CD4-positive, alpha-beta T cell treated with Interleukin-6 at 100 ng/mL for 8 hours (primary cell): ENCODE measurements at regions not wholly inside any gene's neighbourhood (a gene's known extent, or its start where the extent isn't known, plus 50 kb on each side); places are given as distances from the start of the nearest gene placed in this dataset.

Experiments used
- DNase-seq: peaks from one replicate; pipeline ENCODE4 v3.0.0-alpha.2; 2020; ENCODE audit warnings: mixed read lengths, low spot score

DNA sequence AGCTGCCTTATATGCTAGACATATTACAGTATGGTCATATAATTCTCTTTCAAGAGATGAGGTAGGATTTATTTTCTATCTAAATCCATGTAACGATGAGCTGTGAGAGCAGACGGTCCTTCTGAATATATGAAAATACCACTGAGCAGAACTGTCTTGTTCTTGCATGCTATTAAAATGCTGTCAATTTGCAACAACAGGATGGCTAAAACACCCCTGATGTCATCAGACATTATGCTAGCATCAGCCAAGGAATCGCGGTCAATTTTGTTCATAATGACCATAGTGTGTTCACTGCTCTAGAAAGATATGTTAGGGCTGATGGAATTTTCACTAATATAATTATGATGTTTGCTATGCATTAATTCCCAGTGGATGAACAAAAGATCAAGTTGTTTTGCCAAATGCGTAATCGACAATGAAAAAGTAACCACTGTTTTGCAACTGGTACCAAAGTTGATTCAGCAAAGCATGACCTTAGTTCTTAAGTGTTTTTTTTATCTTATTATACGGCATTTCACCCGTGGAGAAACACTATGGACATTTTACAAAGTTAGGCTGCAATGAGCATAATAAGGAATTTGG, 765.4 kb upstream of the NR2F2 start:
- DNase-seq, result no peak

DNA sequence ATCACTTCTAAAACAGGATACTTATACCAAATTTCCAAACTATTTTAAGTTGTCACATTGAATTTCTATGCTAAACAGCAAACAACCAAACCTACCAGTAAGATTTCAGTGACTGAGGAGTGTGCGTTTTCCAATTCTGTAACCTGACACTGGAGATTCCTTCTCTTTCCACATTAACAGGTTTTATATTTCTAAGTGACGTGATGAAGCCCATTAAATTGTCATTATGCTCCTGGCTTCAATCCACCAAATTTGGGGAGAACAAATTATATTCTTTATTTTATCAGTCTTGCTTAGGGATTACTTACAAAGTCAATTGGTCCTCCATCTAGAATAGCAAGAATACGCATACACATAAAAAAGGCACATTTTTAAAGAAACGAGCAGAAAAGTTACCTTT, 764.8 kb upstream of the NR2F2 start:
- no peak for DNase-seq

GRCh38 chr15:95567686-95568085, 762.8 kb upstream of the NR2F2 start:
- no peak for DNase-seq

DNA sequence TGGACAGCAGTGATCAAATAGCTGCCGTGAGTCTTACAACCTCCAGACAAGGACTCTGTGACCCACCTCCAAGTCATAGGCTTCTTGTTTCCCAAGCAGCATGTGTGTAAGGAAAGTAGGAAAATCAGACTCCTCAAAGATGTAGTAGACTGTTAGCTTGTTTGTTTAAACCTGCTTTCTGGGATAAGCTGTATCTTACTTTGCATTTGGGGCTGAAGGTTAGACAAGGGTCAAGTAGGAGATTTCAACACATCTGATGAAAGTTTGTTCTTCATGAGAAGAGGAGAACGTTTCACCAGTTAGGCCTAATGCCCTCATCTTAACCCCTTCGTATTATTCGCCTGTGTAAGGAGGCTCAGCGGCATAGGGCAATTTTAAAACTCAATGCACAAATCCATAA, 756.4 kb upstream of the NR2F2 start:
- DNase-seq, result no peak

GRCh38 chr15:95577927-95578326, 752.6 kb upstream of the NR2F2 start:
- DNase-seq, result no peak

- no peak for DNase-seq
Observed at GRCh38 chr15:95580121-95580520, 750.4 kb upstream of the NR2F2 start.

GRCh38 chr15:95581595-95581994, 748.9 kb upstream of the NR2F2 start:
- no peak for DNase-seq

GRCh38 chr15:95584088-95584487, 746.4 kb upstream of the NR2F2 start:
- DNase-seq, result no peak

- no peak for DNase-seq
Observed at GRCh38 chr15:95588056-95588455, 742.4 kb upstream of the NR2F2 start.

- no peak for DNase-seq
Observed at GRCh38 chr15:95590533-95591044, 739.9 kb upstream of the NR2F2 start.

GRCh38 chr15:95591270-95591669, 739.2 kb upstream of the NR2F2 start:
- no peak for DNase-seq

DNA sequence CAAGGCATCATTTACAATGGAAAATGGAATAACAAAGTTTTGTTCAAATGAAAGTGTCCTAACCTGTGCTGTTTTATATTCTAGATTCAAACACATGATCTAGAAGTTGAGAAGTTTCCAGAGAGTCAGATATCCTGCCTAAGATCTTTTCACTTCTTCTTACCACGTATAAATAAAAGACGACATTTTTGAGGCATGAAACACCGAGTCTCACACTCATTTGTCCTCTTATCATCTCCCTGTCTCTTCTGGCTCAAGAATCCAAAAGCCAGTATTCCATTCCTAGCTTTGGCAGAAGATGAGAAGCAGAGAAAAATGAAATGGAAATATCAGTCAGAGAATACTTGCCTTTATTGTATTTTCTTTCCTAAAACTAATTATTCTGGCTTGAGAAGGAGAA, 738.6 kb upstream of the NR2F2 start:
- DNase-seq, result no peak

GRCh38 chr15:95594496-95594895, 736.0 kb upstream of the NR2F2 start:
- no peak for DNase-seq

- DNase-seq, result no peak
Observed at GRCh38 chr15:95595759-95596158, 734.7 kb upstream of the NR2F2 start.

DNA sequence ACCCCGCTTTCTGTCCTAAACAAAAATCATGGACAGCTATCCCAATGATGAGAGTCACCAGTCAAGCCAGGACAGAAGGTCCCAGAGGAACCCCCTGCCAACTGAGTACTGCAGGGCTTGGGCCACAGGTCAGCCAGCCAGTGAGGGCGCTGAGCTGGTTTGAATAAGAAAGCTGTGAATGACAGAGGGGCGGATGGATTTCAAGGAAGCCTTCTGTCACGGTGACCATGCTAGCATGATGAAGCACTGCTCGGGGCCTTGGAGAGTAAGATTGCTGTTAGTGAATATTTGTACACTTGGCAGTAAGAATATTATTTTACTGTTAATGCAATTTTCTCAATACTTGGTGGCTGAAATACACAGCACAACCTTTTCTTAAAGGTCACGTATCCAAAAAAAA, 734.0 kb upstream of the NR2F2 start:
- DNase-seq, result no peak

- DNase-seq, result no peak
Observed at GRCh38 chr15:95598251-95598855, 732.1 kb upstream of the NR2F2 start.

DNA sequence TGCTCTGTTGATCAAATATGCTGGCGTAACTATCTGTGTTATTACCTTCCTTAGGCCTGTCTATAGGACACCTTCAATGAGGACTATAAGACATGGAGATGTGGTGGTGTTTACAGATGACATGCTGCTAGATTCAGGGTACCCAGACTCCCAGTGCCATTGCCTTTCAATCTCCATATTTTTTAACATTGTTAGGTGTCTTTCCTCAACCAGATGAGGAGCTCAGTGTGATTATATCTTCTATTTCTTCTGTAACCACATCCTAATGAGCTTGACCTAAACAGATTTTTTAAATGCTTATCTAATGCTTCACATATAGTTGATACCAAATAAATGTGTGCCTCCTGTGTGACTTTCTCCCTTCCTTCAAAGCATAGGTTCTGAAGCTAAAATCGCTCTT, 730.1 kb upstream of the NR2F2 start:
- no peak for DNase-seq

DNA sequence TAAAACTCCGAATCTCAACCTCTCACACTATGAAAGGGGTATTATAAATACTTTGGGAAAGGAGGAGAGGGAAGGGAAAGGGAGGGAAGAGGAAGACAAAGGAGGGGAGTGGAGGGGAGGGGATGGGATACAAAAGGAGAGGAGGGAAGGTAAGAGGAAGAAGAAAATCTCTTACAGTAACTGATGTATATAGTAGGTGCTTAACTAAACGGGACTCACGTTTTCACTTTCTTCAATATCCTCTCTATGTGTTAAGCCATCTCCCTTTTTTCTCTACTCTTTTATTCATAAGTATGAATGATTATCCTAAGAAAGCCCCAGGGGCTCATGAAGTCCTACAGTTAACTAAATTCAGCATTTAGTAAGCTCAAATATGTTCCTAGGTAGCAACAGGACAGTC, 729.6 kb upstream of the NR2F2 start:
- DNase-seq, result no peak

GRCh38 chr15:95601525-95601924, 729.0 kb upstream of the NR2F2 start:
- DNase-seq, result no peak

DNA sequence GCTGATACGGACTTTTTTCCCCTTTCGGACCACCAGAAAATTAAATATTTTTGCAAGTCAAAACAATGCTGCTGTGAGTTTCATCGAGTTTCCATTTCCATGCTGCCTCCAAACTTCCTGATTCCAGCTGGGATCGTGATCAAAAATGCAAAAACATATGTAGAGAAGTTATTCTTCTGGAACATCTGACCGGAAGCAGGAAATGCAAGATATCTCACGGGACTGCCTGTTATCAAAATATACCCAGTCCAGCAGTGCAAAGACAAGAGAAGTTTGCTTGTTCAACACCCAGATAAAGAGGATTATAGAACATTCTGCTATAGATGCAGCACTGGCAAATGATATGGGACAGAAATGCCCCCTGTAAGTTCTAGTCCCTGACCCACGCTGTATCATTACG, 726.7 kb upstream of the NR2F2 start:
- no peak for DNase-seq

DNA sequence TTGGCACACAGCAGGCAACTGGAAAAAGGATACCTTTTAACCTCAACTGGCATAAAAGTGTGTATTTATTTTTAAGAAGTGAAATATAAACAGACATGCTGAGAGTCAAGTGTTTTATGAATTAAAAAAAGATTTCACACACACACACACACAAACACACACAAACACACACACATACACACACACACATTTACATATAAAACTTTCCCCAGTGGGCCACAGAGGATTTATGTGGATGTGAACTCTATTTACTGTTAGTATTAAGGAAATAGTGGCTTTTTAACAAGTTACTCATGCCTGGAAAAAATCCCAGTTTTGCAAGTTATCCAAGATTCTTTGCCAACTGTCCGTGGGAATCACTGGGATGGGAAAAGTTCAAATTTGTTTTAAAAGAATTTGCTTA, 725.9 kb upstream of the NR2F2 start:
- DNase-seq, result no peak

DNA sequence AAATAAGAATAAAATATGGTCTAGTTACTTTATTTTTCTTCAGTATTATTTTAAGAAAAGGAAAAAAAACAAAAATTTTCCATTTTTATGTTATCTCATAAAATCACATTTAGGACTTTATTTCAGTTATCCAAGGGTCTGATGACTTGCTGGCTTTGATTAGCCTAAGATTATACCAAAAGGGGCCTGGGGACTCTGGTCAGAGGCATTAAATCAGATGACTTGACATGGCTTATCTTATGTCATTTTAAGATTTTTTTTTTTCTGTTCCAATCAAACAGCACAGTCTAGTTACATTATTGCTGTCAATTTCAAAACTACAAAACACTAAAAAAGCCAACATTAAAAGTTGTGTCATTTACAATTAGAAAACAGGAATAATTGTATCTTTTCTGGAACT, 725.4 kb upstream of the NR2F2 start:
- DNase-seq, result no peak

DNA sequence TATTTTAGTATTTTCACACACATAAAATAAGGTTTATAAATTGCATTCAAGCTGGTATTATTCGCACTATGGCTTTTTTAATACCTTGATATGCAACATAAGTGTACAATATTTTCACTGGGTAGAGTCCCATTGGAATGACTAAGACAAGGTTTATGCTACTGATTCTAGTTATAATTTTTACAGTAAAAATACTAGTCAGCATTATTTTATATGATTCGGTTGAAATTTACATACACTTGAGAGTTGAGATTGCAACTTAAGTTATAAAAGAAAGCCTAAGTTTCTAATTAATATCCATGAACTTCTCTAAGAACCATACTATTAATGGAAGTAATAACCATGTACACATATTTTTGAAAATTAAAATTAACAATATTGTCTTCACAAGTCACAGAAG, 723.9 kb upstream of the NR2F2 start:
- no peak for DNase-seq

DNA sequence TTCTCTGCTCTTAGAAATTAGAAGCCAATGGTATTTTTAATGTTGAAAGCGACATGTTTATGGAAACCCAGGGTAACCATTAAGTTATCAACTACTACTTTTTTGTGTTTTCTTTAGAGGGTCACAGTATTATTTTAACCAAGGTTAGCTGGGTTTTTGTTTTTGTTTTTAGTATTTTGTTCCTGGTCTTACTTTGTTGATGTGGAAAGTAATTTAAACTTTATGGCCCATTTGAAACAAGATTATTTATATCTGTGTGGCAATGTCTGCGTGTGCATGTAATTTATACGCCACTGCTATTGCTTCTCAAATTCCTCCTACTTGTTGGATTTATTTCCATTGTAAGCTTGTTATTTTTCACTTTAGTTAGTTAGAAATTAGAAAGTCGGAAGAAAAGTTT, 722.1 kb upstream of the NR2F2 start:
- DNase-seq, result no peak
